Neural cell (in vitro differentiated cells): ENCODE measurements at regions not wholly inside any gene's neighbourhood (a gene's known extent, or its start where the extent isn't known, plus 50 kb on each side); places are given as distances from the start of the nearest gene placed in this dataset.

Experiments
- H2AFZ ChIP-seq: fragments of 200-600, 300-800 bp; sonication (generic), shearing (Covaris generic); 2 replicates; pipeline ENCODE4 v1.6.0; 2014; ENCODE audit warnings: low read depth, mild to moderate bottlenecking, antibody characterized with exemption, low read length, moderate library complexity
- H3F3A ChIP-seq: fragments of 200-600 bp; shearing (Covaris generic); 2 replicates; pipeline ENCODE4 v1.6.1; 2016; ENCODE audit warnings: mild to moderate bottlenecking, moderate library complexity, mixed read lengths, antibody characterized with exemption, low read length; ENCODE audit not compliant: insufficient read depth, poor library complexity, severe bottlenecking
- H3K27ac ChIP-seq: fragments of 200-600, 300-800 bp; sonication (generic), shearing (Covaris generic); 2 replicates; pipeline ENCODE4 v1.5.1; 2014; ENCODE audit warnings: mild to moderate bottlenecking, low read length, moderate library complexity
- H3K27me3 ChIP-seq: fragments of 300-800, 200-600 bp; sonication (generic), shearing (Covaris generic); 2 replicates; pipeline ENCODE4 v1.6.0; 2014; ENCODE audit warnings: mild to moderate bottlenecking, low read depth, low read length, moderate library complexity; ENCODE audit not compliant: insufficient read depth
- H3K36me3 ChIP-seq: fragments of 300-800, 200-600 bp; sonication (generic), shearing (Covaris generic); 2 replicates; pipeline ENCODE4 v1.5.1; 2014; ENCODE audit warnings: mild to moderate bottlenecking, antibody characterized with exemption, low read length, moderate library complexity; ENCODE audit not compliant: insufficient read depth
- H3K4me2 ChIP-seq: fragments of 300-800, 200-600 bp; sonication (generic), shearing (Covaris generic); 2 replicates; pipeline ENCODE4 v1.6.0; 2014; ENCODE audit warnings: mild to moderate bottlenecking, low read length
- H3K4me3 ChIP-seq: fragments of 300-800, 200-600 bp; sonication (generic), shearing (Covaris generic); 2 replicates; pipeline ENCODE4 v1.5.1; 2014; ENCODE audit warnings: mild to moderate bottlenecking, low read length, moderate library complexity
- H3K79me2 ChIP-seq: fragments of 200-600 bp; shearing (Covaris generic); replicated peaks from 2 replicates; pipeline ENCODE4 v1.6.0; 2014; ENCODE audit warnings: mild to moderate bottlenecking, low read length, moderate library complexity; ENCODE audit not compliant: insufficient read depth
- H3K9ac ChIP-seq: fragments of 300-800, 200-600 bp; sonication (generic), shearing (Covaris generic); 2 replicates; pipeline ENCODE4 v1.6.1; 2016; ENCODE audit warnings: mild to moderate bottlenecking, low read length, mixed read lengths
- H3K9me2 ChIP-seq: fragments of 200-600 bp; shearing (Covaris generic); 2 replicates; pipeline ENCODE4 v1.6.1; 2016; ENCODE audit warnings: mild to moderate bottlenecking, low read length, mixed read lengths; ENCODE audit not compliant: insufficient read depth
- H3K9me3 ChIP-seq: fragments of 200-600, 300-800 bp; sonication (generic), shearing (Covaris generic); 2 replicates; pipeline ENCODE4 v1.6.1; 2016; ENCODE audit warnings: mild to moderate bottlenecking, mixed run types, low read length, moderate library complexity, mixed read lengths
- H4K20me1 ChIP-seq: fragments of 200-600 bp; shearing (Covaris generic); 2 replicates; pipeline ENCODE4 v1.6.1; 2016; ENCODE audit warnings: mild to moderate bottlenecking, mixed run types; ENCODE audit not compliant: insufficient read depth
- EP300 ChIP-seq: fragments of 450-650 bp; conservative IDR thresholded peaks from 2 replicates; pipeline ENCODE4 v1.6.1; 2014; ENCODE audit warnings: antibody characterized with exemption, mild to moderate bottlenecking, moderate library complexity; ENCODE audit not compliant: poor library complexity, severe bottlenecking
- EZH2 ChIP-seq: fragments of 200-600, 300-800 bp; shearing (Covaris generic), sonication (generic); IDR thresholded peaks from 2 replicates; pipeline ENCODE4 v1.6.1; 2014; ENCODE audit warnings: antibody characterized with exemption, low read length, borderline replicate concordance, mild to moderate bottlenecking; ENCODE audit not compliant: insufficient read depth, poor library complexity, severe bottlenecking
- MXI1 ChIP-seq: fragments of 450-650 bp; conservative IDR thresholded peaks from 2 replicates; pipeline ENCODE4 v1.6.1; 2014; ENCODE audit warnings: antibody characterized with exemption, mild to moderate bottlenecking; ENCODE audit not compliant: poor library complexity, severe bottlenecking
- POLR2AphosphoS5 ChIP-seq: IDR thresholded peaks from 2 replicates; pipeline ENCODE4 v1.6.1; 2012
- RAD21 ChIP-seq: fragments of 450-650 bp; conservative IDR thresholded peaks from 2 replicates; pipeline ENCODE4 v1.6.1; 2014; ENCODE audit warnings: antibody characterized with exemption, mild to moderate bottlenecking, moderate library complexity
- REST ChIP-seq: IDR thresholded peaks from 2 replicates; pipeline ENCODE4 v1.6.1; 2012; ENCODE audit warnings: borderline replicate concordance
- SMC3 ChIP-seq: fragments of 450-650 bp; conservative IDR thresholded peaks from 2 replicates; pipeline ENCODE4 v1.6.1; 2014; ENCODE audit warnings: antibody characterized with exemption, mild to moderate bottlenecking, moderate library complexity; ENCODE audit not compliant: poor library complexity
- TAF1 ChIP-seq: IDR thresholded peaks from 2 replicates; pipeline ENCODE4 v1.6.1; 2012; ENCODE audit warnings: low read depth
- TF ChIP-seq, protein P1 (sequence below): fragments of 450-650 bp; IDR thresholded peaks from 2 replicates; pipeline ENCODE4 v1.5.1; 2014; ENCODE audit warnings: antibody characterized with exemption, mild to moderate bottlenecking, moderate library complexity; ENCODE audit not compliant: poor library complexity, severe bottlenecking

GRCh38 chr2:78681386-78681785, 344.1 kb upstream of the REG3G start:
- Histone ChIP-seq H3F3A (no peaks in the 10 kb centered on the region), H3K27ac (no peak overlapping the region), H3K27me3 (no peaks in the 10 kb centered on the region), H3K9ac (no peak overlapping the region), H3K9me2 (no peaks in the 10 kb centered on the region), H3K9me3 (no peaks in the 10 kb centered on the region), H3K4me3 (no peak overlapping the region), H3K79me2 (no peaks in the 10 kb centered on the region), H3K36me3 (no peaks in the 10 kb centered on the region), H2AFZ (no peak overlapping the region), H4K20me1 (no peaks in the 10 kb centered on the region), H3K4me2 (no peak overlapping the region)
- TF ChIP-seq SMC3 (no peak), REST (no peak), POLR2AphosphoS5 (no peak), EP300 (no peak), TAF1 (no peak), RAD21 (no peak), EZH2 (no peak), MXI1 (no peak)
- TF ChIP-seq, protein P1, sequence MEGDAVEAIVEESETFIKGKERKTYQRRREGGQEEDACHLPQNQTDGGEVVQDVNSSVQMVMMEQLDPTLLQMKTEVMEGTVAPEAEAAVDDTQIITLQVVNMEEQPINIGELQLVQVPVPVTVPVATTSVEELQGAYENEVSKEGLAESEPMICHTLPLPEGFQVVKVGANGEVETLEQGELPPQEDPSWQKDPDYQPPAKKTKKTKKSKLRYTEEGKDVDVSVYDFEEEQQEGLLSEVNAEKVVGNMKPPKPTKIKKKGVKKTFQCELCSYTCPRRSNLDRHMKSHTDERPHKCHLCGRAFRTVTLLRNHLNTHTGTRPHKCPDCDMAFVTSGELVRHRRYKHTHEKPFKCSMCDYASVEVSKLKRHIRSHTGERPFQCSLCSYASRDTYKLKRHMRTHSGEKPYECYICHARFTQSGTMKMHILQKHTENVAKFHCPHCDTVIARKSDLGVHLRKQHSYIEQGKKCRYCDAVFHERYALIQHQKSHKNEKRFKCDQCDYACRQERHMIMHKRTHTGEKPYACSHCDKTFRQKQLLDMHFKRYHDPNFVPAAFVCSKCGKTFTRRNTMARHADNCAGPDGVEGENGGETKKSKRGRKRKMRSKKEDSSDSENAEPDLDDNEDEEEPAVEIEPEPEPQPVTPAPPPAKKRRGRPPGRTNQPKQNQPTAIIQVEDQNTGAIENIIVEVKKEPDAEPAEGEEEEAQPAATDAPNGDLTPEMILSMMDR = no peak

GRCh38 chr2:78682781-78683180, 342.7 kb upstream of the REG3G start:
- no peaks in the 10 kb centered on the region for H3K9me3 ChIP-seq
- H3K4me2 ChIP-seq = no peak overlapping the region
- H3K36me3 ChIP-seq = no peaks in the 10 kb centered on the region
- no peak overlapping the region for H3K9ac ChIP-seq
- no peak overlapping the region for H3K4me3 ChIP-seq
- H4K20me1 ChIP-seq = no peaks in the 10 kb centered on the region
- H3K79me2 ChIP-seq = no peaks in the 10 kb centered on the region
- no peak for TF ChIP-seq REST
- no peak overlapping the region for H2AFZ ChIP-seq
- no peaks in the 10 kb centered on the region for H3K27me3 ChIP-seq
- no peak overlapping the region for H3K27ac ChIP-seq
- H3K9me2 ChIP-seq = no peaks in the 10 kb centered on the region
- no peaks in the 10 kb centered on the region for H3F3A ChIP-seq
